Breast epithelium (tissue), 3 donors: ENCODE measurements at regions not wholly inside any gene's neighbourhood (a gene's known extent, or its start where the extent isn't known, plus 50 kb on each side); places are given as distances from the start of the nearest gene placed in this dataset.

ENCODE experiments used
- CTCF ChIP-seq, 3 donors: fragments of 450-650 bp; IDR thresholded peaks; one replicate each; pipeline ENCODE4 v1.5.1; 2016 to 2017; ENCODE audit warnings: antibody characterized with exemption in 3 of 3, mild to moderate bottlenecking in 3 of 3, moderate library complexity in 3 of 3
- POLR2A ChIP-seq: fragments of 450-650 bp; IDR thresholded peaks from one replicate; pipeline ENCODE4 v1.6.1; 2016; ENCODE audit warnings: antibody characterized with exemption, mild to moderate bottlenecking, moderate library complexity
- POLR2AphosphoS5 ChIP-seq, 3 donors: sonication (generic); formaldehyde crosslinking; IDR thresholded peaks; one replicate each; pipeline ENCODE4 v1.6.1; 2017; ENCODE audit warnings: antibody characterized with exemption in 3 of 3

- TF ChIP-seq CTCF (IDR thresholded peaks at IDR 0.05) (no peak), POLR2AphosphoS5 (IDR thresholded peaks at IDR 0.05) (no peak), POLR2A (no peak)
These were observed 54.6 kb upstream of the STXBP1 start for GRCh38 chr9:127557466-127557869.
